C4-2B (cell line): ENCODE measurements at regions not wholly inside any gene's neighbourhood (a gene's known extent, or its start where the extent isn't known, plus 50 kb on each side); places are given as distances from the start of the nearest gene placed in this dataset.

Experiments
- H3K27ac ChIP-seq: fragments of 450-650 bp; 2 replicates; pipeline ENCODE4 v1.5.1; 2017
- CTCF ChIP-seq: fragments of 450-650 bp; conservative IDR thresholded peaks from 2 replicates; pipeline ENCODE4 v1.5.1; 2017; ENCODE audit warnings: mild to moderate bottlenecking
- ZFX ChIP-seq: fragments of 450-650 bp; IDR thresholded peaks from 2 replicates; pipeline ENCODE4 v1.6.1; 2017

DNA sequence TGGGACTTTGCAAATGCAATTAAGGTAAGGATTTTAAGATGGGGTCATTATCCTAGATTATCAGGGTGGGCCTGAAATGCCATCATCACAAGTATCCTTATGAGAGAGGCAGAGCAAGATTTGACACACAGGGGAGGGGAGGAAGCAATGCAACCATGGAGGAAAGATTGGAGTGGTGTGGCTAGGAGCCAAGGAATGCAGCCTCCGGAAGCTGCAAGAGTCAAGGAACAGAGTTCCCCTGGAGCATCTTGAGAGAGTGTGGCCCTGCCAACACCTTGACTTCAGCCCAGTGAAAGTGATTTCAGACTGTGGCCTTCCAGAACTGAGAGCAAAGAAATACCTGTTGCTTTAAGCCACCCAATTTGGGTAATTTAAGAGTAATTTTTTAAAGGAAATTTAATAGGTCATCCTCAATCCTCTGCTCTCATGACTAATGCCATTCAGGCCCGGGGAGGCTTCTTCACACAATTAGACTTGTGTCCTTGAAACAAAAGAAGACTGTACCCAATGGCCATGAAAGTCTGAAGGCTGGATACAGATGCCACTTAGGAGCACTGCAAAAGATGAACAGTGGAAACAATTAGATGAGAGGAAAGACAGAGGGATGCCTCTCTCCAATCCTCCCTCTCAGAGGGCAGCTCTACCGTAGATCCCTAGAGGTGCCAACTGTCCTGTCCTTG lies 250.3 kb upstream of the ID2 start:
- TF ChIP-seq CTCF (no peak), ZFX (no peak)
- no peak overlapping the region for H3K27ac ChIP-seq

DNA sequence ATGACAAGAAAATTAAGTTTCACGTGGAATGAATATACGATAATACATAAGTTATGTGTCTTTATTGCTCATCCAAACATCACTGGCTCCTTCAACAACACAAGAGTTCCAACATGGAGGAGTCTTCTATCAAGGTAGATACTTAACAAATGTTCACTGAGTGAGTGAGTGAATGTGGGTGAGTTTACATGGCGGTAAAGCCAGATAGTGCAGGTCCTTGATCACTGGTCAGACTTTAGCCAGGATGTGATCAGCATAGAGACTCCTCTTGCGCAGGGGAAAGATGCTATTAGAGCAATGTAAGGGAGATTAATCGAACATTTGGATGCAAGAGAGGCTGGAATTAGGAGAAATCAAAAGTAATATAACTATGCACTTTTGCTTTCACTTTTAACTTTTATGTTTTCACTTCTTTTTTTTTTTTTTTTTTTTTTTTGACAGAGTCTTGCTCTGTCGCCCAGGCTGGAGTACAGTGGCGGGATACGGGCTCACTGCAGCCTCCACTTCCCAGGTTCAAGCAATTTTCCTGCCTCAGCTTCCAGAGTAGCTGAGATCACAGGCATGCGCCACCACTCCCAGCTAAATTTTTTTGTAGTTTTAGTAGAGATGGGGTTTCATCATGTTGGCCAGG lies 249.0 kb upstream of the ID2 start:
- no peak overlapping the region for H3K27ac ChIP-seq
- TF ChIP-seq CTCF (no peak), ZFX (no peak)

DNA sequence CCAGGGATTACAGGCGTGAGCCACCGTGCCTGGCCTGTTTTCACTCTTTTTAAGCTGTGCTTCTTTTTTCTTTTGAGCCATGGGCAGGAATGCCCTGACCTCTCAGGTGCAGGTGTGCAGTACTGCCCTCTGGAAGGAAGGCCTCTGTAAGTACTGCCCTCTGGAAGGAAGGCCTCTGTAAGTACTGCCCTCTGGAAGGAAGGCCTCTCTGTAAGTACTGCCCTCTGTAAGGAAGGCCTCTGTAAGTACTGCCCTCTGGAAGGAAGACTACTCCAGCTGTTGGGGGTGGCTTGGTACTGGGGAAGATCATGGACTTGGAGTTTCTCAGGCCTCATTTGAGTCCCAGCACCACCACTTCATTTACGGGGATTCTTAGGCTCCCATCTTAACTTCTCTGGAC lies 248.5 kb upstream of the ID2 start:
- no peak for TF ChIP-seq ZFX
- no peak for TF ChIP-seq CTCF
- H3K27ac ChIP-seq = no peak overlapping the region

DNA sequence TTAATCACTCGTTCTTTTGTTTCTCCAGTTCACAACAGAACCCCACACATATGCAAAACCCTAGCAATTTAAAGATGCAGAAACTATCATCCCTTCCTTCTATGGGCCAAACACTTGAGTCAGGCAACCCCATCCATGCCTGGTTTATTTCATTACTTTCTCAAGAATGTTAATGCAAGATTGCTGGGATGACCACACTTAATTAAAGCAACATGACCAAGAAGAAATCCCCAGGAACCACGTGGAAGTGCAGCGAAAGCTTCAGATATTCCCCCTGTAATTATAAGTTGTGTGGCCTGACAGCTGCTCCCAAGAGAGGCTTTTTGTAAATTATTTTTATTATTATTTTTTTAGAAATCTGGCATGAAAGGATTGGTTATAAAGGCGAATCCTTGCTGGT lies 246.2 kb upstream of the ID2 start:
- TF ChIP-seq ZFX (no peak), CTCF (no peak)

DNA sequence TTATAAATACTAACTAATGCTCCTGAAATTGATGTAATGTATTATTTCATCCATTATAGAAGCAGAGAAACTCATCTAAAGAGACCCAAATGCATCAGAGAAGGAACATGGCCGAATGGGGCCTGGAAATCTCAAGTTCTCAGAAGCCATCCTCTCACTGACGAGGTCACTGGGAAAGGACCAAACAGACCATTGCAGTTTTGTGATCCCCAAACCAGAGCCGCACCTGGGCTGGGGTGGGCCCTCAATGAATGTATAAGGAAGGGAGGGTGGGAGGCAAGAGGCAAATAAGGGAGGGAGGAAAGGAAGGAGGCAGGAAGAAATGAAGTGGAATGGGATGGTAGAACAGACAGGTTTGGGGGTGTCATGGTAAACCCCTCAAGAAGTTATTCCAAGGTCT lies 245.3 kb upstream of the ID2 start:
- no peak for TF ChIP-seq ZFX
- no peak for TF ChIP-seq CTCF
- H3K27ac ChIP-seq = no peak overlapping the region

More for the DNA sequence above, 246.2 kb upstream of the ID2 start:
- H3K27ac ChIP-seq = no peak overlapping the region

GRCh38 chr2:8437228-8437948 lies 244.5 kb upstream of the ID2 start:
- TF ChIP-seq CTCF = no peak
- TF ChIP-seq ZFX = no peak
- no peak overlapping the region for H3K27ac ChIP-seq

DNA sequence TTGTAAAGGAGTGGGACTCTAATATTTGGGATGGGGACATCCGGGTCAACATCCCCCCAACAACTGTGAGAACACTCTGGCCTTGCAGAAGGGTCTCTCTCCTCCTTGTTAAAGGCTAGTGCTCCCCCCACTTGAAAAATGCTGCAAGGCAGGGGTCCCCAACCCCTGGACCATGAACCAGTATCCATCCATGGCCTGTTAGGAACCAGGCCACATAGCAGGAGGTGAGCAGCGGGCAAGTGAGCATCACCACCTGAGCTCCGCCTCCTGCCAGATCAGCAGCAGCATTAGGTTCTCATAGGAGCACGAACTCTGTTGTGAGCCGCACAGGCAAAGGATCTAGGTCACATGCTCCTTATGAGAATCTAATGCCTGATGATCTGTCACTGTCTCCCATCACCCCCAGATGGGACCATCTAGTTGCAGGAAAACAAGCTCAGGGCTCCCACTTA lies 243.9 kb upstream of the ID2 start:
- TF ChIP-seq CTCF = no peak
- no peak for TF ChIP-seq ZFX
- H3K27ac ChIP-seq = no peak overlapping the region
